Keratinocyte (primary cell): ENCODE measurements at regions not wholly inside any gene's neighbourhood (a gene's known extent, or its start where the extent isn't known, plus 50 kb on each side); places are given as distances from the start of the nearest gene placed in this dataset.

Experiments
- DNase-seq: peaks from one replicate; pipeline ENCODE4 v3.0.0-alpha.2; 2011; ENCODE audit warnings: low read depth, missing footprints, low spot score
- FAIRE-seq: peaks from 2 replicates; lab custom pipeline; 2011; peaks lifted over from hg19 to GRCh38; lab: Jason Lieb, UNC
- H2AFZ ChIP-seq: 2 replicates; pipeline ENCODE4 v1.6.0; 2012; ENCODE audit warnings: low read length, control low read depth, inconsistent platforms; ENCODE audit not compliant: control insufficient read depth
- H3K27ac ChIP-seq: 2 replicates; pipeline ENCODE4 v1.5.1; 2011; ENCODE audit warnings: low read length; ENCODE audit not compliant: control insufficient read depth, insufficient read depth
- H3K27me3 ChIP-seq: 3 replicates; pipeline ENCODE4 v1.6.0; 2011; ENCODE audit warnings: low read length; ENCODE audit not compliant: control insufficient read depth, insufficient read depth; ENCODE audit errors: extremely low read depth
- H3K36me3 ChIP-seq, 2 experiments: 2 replicates in 1 of 2; 3 replicates in 1 of 2; pipeline ENCODE4 v1.5.1; 2011; ENCODE audit warnings: low read length in 2 of 2, mild to moderate bottlenecking in 1 of 2; ENCODE audit not compliant: control insufficient read depth in 2 of 2, insufficient read depth in 2 of 2; ENCODE audit errors: extremely low read depth in 1 of 2
- H3K4me1 ChIP-seq: 3 replicates; pipeline ENCODE4 v1.5.1; 2011; ENCODE audit warnings: low read length; ENCODE audit not compliant: control insufficient read depth, insufficient read depth; ENCODE audit errors: extremely low read depth
- H3K4me2 ChIP-seq: 3 replicates; pipeline ENCODE4 v1.6.0; 2011; ENCODE audit warnings: low read depth, low read length; ENCODE audit not compliant: control insufficient read depth, insufficient read depth; ENCODE audit errors: extremely low read depth
- H3K4me3 ChIP-seq, 3 experiments: fragments of 200-600 bp in 1 of 3; sonication (generic) in 1 of 3; 2 replicates in 2 of 3; 3 replicates in 1 of 3; pipeline ENCODE4 v1.5.1; 2011 to 2016; ENCODE audit warnings: low read length in 3 of 3, mild to moderate bottlenecking in 3 of 3, control low read depth in 2 of 3, inconsistent platforms in 1 of 3, low read depth in 1 of 3, mixed read lengths in 1 of 3, mixed run types in 1 of 3, moderate library complexity in 1 of 3; ENCODE audit not compliant: control insufficient read depth in 2 of 3, insufficient read depth in 2 of 3; ENCODE audit errors: extremely low read depth in 1 of 3
- H3K79me2 ChIP-seq: 2 replicates; pipeline ENCODE4 v1.6.0; 2012; ENCODE audit warnings: low read length; ENCODE audit not compliant: control insufficient read depth, insufficient read depth
- H3K9ac ChIP-seq: 3 replicates; pipeline ENCODE4 v1.6.0; 2011; ENCODE audit warnings: low read length; ENCODE audit not compliant: control insufficient read depth, insufficient read depth; ENCODE audit errors: extremely low read depth
- H3K9me1 ChIP-seq: 3 replicates; pipeline ENCODE4 v1.6.0; 2011; ENCODE audit warnings: low read length; ENCODE audit not compliant: control insufficient read depth, insufficient read depth; ENCODE audit errors: extremely low read depth
- H3K9me3 ChIP-seq: 2 replicates; pipeline ENCODE4 v1.5.1; 2012; ENCODE audit warnings: low read depth, low read length; ENCODE audit not compliant: control insufficient read depth
- H4K20me1 ChIP-seq: 3 replicates; pipeline ENCODE4 v1.6.0; 2011; ENCODE audit warnings: low read length; ENCODE audit not compliant: control insufficient read depth, insufficient read depth; ENCODE audit errors: extremely low read depth
- CTCF ChIP-seq, 3 experiments: IDR thresholded peaks in 1 of 3; conservative IDR thresholded peaks in 1 of 3; optimal IDR thresholded peaks in 1 of 3; 2 replicates in 2 of 3; 3 replicates in 1 of 3; pipeline versions ENCODE3 to v1.5.1; 2011; ENCODE audit warnings: low read length in 3 of 3, mild to moderate bottlenecking in 3 of 3, moderate library complexity in 2 of 3, control low read depth in 1 of 3, inconsistent platforms in 1 of 3; ENCODE audit not compliant: insufficient read depth in 2 of 3; ENCODE audit errors: extremely low read depth in 1 of 3
- EZH2 ChIP-seq: IDR thresholded peaks from one replicate; pipeline ENCODE4 v1.6.1; 2012; ENCODE audit warnings: inconsistent platforms, mild to moderate bottlenecking, low read length, moderate library complexity
- dilution Hi-C: fragments of 300-500 bp; cut with MboI; formaldehyde crosslinking; loops from one replicate; pipeline ENCODE4 v1.7.0; 2020; ENCODE audit warnings: low sequenced_read_pairs; ENCODE audit not compliant: extremely low pct_ligation_motif_present

GRCh38 chr3:132857317-132857716, 135.1 kb upstream of the NPHP3 start:
- FAIRE-seq, result no peak
- Histone ChIP-seq H4K20me1 (no peaks in the 10 kb centered on the region), H3K27ac (no peak overlapping the region), H3K9me1 (no peaks in the 10 kb centered on the region), H2AFZ (no peak overlapping the region), H3K4me3 (no peak overlapping the region), H3K27me3 (no peaks in the 10 kb centered on the region), H3K4me1 (no peaks in the 10 kb centered on the region), H3K9ac (no peak overlapping the region), H3K36me3 (no peaks in the 10 kb centered on the region), H3K79me2 (no peaks in the 10 kb centered on the region), H3K4me2 (no peak overlapping the region), H3K9me3 (no peaks in the 10 kb centered on the region)
- no peak for DNase-seq
- no peak for TF ChIP-seq CTCF (optimal IDR thresholded peaks at IDR 0.05 in 1 of 3, IDR thresholded peaks at IDR 0.05 in 1 of 3, conservative IDR thresholded peaks at IDR 0.05 in 1 of 3; ENCODE audit: extremely low read depth in 1 of 3, insufficient read depth in 2 of 3, low read length in 3 of 3)
- no peak for TF ChIP-seq EZH2
- dilution Hi-C loops, result no loop called here

- no peak overlapping the region for H3K27ac ChIP-seq
- no peaks in the 10 kb centered on the region for H3K9me1 ChIP-seq
- no peak overlapping the region for H3K4me3 ChIP-seq
- TF ChIP-seq EZH2, result no peak
- TF ChIP-seq CTCF (optimal IDR thresholded peaks at IDR 0.05 in 1 of 3, IDR thresholded peaks at IDR 0.05 in 1 of 3, conservative IDR thresholded peaks at IDR 0.05 in 1 of 3; ENCODE audit: extremely low read depth in 1 of 3, insufficient read depth in 2 of 3, low read length in 3 of 3), result no peak
- H3K9me3 ChIP-seq, result no peaks in the 10 kb centered on the region
- FAIRE-seq (no peak), DNase-seq (no peak)
- dilution Hi-C loops, result no loop called here
- H3K79me2 ChIP-seq, result no peaks in the 10 kb centered on the region
- no peak overlapping the region for H3K9ac ChIP-seq
- no peaks in the 10 kb centered on the region for H3K36me3 ChIP-seq
- H2AFZ ChIP-seq, result no peak overlapping the region
- no peaks in the 10 kb centered on the region for H3K27me3 ChIP-seq
- H3K4me1 ChIP-seq, result no peaks in the 10 kb centered on the region
- no peaks in the 10 kb centered on the region for H4K20me1 ChIP-seq
- no peak overlapping the region for H3K4me2 ChIP-seq
These were observed 132.8 kb upstream of the NPHP3 start for GRCh38 chr3:132854856-132855535.
